OCI-LY1 (cell line): ENCODE measurements at regions not wholly inside any gene's neighbourhood (a gene's known extent, or its start where the extent isn't known, plus 50 kb on each side); places are given as distances from the start of the nearest gene placed in this dataset.
A peak's percentile ranks its signal among the peaks of the same experiment; 100 is the strongest.

Experiments used
- EZH2 ChIP-seq: fragments of 200-600 bp; sonication (generic), shearing (Covaris generic); IDR thresholded peaks from 2 replicates; pipeline ENCODE4 v1.8.0; 2017; ENCODE audit warnings: borderline replicate concordance, mixed run types, mild to moderate bottlenecking, antibody characterized with exemption, low read length, moderate library complexity, mixed read lengths
- TF ChIP-seq, protein P1 (sequence below): fragments of 200-600 bp; sonication (generic), shearing (Covaris generic); IDR thresholded peaks from 2 replicates; pipeline ENCODE4 v1.5.1; 2017; ENCODE audit warnings: mild to moderate bottlenecking, antibody characterized with exemption, low read length, moderate library complexity, mixed read lengths

DNA sequence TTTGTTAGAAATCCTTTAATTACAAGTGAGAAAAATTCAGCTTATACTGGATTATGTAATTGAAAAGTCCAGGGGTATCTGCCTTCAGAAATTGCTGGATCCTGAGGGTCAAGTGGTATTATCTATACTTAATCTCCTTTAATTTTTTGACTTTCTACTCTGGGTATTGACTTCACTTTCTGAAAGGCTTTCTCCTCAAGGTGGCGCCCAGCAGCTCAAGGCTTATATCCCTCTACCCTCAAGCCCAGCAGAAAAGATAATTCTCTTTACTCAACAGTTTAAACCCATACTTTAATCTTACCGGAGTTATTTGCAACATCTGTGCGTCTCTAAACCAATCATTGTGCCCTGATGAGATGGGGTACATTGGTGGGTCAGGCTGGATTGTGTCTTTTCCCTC lies 129.5 kb downstream of the LARP7 start:
- TF ChIP-seq, protein P1, sequence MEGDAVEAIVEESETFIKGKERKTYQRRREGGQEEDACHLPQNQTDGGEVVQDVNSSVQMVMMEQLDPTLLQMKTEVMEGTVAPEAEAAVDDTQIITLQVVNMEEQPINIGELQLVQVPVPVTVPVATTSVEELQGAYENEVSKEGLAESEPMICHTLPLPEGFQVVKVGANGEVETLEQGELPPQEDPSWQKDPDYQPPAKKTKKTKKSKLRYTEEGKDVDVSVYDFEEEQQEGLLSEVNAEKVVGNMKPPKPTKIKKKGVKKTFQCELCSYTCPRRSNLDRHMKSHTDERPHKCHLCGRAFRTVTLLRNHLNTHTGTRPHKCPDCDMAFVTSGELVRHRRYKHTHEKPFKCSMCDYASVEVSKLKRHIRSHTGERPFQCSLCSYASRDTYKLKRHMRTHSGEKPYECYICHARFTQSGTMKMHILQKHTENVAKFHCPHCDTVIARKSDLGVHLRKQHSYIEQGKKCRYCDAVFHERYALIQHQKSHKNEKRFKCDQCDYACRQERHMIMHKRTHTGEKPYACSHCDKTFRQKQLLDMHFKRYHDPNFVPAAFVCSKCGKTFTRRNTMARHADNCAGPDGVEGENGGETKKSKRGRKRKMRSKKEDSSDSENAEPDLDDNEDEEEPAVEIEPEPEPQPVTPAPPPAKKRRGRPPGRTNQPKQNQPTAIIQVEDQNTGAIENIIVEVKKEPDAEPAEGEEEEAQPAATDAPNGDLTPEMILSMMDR = peak; percentile 56
- TF ChIP-seq EZH2 = no peak
